Stimulated activated CD4-positive, alpha-beta T cell treated with anti-CD3 and anti-CD28 coated beads, Interleukin-15, amount 100 ng/mL, for 48 hours (primary cell): ENCODE measurements at regions not wholly inside any gene's neighbourhood (a gene's known extent, or its start where the extent isn't known, plus 50 kb on each side); places are given as distances from the start of the nearest gene placed in this dataset.
"Not testable (repeated sequence)": the region's sequence is repeated elsewhere in the genome, so short reads cannot be mapped to it uniquely, and the experiment has no call there.

Experiments
- DNase-seq, 2 donors: peaks; one replicate each; pipeline ENCODE4 v3.0.0-alpha.2; 2020; ENCODE audit warnings: low read depth in 2 of 2

DNA sequence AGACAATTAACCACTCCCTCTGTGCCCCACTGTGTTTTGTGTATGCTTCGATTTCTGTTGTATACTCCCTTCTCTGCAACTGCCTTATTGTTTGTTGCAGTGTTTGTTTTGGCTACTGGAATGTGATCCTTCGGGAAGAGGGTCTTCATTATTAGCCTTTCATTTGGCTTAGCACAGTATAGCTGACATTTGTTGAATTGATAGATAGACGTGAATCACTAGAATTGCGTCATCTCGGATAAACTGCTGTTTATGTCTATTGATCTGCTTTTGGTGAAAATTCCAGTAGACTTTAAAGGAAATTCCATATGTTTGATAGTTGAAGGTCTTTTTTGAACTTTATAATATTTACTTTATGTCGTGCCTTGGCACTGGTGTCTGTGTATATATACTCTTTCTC, 189.9 kb upstream of the EYA4 start:
- DNase-seq: no peak

DNA sequence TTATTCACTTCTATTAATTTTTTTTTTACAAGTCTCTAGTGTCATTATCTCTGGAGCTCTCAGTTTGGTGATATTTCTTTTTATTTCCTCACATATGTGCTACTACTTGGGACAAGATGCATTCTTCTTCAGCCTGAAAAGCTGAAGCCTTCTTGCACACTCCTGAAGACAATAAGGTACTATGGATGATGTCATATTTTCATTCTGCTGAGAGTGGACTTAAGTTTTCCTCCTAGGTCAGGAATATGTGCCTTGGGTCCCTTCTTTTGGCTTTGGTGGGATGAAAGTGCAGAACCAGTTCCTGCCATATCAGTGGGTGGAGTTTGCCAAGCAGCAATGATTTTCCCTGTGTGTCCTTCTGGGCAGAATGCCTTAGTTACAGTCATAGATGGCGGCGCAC, 188.7 kb upstream of the EYA4 start:
- DNase-seq: no peak

DNA sequence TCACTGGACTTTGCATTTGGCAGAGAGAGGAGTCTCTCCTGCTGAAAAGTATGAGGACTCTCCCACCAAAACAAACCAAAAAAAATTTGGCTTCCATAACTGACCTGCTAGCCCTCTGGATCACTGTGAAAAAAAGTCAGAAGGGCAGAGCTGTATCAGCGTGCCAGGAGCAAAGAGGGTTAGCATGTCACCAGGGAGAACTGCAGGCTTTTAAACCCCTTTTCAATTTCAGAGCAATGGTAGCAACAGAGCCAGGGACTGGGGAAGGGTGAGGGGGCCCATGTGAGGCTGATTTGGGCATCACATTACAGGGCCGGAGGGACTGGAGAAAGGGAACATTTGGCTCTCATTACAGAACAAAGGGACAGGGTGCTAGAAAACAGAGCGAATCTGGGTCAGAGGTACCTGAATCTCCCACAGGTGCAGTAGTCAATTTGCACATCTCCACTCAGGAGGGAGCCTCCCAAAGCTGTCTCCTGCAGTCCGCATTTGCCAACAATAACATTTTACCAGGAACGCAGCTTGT, 185.7 kb upstream of the EYA4 start:
- DNase-seq: no peak

DNA sequence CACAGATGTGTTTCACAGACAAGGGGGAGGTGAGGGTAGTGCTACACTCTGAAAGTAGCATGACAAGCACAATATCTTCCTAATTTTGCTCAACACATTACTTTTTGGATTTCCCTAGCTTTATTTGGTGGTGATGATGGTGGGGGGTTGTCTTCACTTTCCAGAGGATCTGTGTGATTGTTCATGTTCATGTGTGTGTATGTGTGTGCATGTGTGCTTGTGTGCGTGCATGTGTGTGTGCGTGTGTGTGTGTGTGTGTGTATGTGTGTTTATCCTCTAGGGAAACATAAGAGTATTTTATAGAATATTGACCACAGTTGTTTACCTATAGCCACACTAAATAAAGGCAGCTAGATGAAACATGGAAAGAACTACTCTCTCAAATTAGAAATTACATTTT, 183.8 kb upstream of the EYA4 start:
- DNase-seq: no peak

DNA sequence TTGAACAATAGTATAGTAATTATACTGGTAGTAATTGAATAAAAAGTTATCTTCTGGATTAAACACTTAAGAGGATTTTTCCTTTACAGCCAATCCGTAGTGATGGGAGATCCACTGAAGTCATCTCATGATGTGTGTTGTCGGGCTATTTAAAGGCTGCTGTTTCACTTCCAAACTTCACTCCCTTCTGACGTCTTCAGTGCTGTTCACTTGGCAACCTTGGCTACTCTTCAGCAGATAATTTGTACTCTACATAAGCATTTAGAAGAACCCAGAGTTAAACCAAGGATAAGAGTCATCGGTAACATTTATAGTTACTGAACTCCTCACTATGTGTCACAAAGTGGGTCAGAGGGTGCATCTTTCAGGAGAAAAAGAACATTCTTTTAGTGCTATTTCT, 179.1 kb upstream of the EYA4 start:
- no peak for DNase-seq

DNA sequence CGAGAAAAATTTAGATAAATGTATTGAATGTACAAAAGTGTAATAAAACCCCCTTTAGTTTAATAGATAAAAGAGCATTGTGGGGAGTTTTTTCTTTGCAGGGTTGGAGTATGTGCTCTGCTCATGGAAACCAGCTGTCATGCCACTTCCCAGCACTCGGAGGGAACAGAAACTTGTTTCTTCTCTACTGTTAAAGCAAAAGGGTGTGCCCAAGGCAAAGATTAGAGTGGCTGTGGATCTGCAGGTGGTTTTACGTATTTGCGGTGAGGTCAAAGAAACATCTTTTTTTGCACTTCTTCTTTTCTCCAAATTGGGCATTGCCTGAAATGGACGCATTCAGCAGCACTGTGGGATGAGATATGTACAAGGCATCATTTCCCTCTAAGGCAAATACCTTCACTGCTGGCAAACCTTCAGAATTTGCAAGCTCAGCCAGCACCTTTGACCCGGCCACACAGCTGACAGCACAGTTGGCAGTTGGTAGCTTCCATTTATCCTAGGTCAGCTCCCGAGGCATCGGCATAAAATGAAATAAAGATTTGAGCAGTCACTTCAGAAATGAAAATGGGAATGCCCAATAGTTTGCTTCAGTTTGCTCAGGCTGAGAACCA, 178.4 kb upstream of the EYA4 start:
- no peak for DNase-seq

DNA sequence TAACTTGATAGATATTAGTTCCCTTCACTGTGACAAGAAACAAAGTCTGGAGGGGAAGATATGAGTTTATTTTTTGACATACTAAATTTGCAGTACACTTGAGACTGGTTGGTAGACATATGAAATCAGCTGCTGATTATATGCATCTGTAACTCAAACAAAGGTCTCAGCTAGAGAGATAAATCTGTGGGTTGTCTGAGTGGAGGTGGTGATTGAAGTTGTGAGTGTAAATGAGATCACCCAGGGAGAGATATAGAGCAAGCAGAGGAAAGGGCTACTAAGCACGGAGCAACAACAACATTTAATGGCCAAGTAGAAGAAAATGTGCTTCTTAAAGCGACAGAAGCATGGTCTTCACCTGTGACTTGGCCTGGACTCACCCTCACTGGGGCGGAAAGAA, 173.2 kb upstream of the EYA4 start:
- no peak for DNase-seq

DNA sequence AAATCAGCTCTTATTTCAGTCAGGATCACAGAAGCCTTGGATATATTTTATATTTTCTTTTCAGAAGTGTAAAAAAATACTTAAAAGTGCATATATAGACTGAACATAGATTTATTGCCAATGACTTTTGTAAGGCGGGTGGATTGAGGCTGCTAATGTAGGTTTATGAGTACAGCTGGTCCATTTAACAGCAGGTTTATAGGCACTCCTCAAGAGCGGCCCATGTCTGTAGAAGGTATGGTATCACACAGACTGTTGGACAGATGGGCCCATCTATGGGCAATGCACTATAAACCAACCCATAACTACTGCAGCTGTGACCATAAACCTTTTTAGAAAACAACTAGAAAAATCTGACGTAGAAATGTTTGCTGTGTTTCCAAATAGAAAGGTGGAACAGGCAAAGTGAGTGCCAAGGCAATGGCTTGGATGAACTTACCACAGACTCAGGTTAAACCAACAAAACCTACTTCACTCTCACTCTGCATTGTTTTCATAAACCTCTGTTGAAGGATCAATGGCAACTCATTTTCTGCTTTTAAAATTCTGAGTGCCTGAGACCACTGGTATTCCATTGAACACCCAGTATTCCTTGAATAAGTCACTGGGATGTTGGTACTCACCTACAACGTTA, 170.6 kb upstream of the EYA4 start:
- DNase-seq: no peak

DNA sequence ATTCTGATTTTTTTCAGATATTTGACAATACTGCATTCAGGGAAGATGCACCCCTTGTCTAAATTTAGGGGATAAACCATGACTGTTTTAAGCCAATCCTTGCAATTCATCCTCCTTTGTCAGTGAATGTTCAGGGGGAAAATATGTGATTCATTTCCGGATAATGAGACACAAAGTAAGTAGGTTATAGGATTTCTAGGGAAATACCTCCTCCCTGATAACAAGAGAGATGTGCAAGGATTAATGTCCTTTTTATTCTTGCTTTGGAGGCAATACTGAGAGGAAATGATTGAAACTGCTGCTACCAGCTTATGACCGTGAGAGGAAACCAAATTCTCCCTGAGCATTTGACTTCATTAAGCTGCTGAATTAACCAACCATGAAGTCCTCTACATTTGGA, 161.3 kb upstream of the EYA4 start:
- no peak for DNase-seq

DNA sequence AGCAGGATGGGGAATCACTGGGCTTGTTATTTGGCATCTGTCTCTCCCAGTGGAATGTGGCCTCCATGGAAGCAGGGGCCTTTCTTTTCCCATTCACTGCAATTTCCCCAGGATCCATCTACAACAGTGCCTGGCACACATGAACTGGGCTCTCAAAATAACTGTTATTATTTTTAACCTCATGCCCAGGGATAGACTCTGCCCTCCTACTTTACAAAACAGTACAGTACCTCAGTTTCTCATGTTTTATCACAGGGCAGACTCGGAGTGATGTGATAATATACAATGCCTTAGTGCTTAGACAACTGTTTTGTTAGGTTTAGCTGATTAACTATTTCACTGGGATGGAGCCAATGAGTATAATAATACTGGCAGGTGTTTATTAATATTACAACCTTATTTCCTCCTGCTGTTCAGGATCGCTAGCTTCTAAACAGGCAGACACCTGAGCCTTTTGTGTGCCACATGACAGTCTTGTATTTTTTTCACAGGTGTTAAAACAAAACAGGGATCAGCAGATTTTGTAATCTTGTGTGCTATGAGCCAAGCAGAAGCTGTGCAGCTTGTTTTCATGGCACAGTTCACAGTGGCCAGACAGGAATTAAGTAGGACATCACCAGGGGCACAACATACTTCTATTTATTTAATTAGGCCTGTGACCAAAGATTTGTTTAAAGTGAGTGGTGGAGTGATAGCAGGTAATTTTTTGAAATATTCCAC, 157.7 kb upstream of the EYA4 start:
- no peak for DNase-seq

DNA sequence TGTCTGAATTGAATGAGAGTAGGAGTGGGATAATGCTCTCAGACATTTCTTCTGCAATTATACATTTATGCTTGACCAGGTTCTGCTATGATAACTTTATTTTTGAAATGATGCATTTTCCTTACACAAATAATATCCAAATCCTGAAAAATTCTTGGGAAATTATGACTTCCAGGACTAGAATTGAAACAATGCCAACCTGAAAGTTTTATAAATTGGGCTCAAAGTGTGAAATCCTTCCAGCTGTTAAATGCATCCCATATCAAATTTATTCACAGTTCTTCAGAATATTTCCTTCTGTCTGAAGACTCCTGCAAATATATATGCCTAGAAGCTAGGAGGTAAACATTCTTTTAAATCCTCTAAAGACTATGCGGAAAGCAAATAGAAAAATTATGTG, 155.7 kb upstream of the EYA4 start:
- no peak for DNase-seq

DNA sequence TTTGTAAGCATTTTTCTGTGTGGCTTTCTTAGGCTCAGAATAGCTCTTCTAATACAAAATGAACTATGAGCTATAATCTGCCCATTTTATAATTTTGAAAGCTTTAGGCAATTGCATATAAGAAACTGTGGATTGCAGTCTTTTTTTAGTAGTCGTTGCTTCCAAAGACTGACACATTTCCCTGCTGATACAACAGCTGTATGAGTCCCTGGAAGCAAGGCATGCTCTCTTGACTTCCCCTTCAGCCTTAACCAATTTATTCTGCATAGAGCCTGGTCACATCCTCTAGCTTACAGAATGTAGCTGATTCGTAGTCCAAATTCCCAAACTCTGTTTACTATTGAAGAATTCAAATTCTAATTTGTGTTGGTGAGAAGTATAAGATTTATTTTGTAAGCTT, 155.3 kb upstream of the EYA4 start:
- DNase-seq: no peak

DNA sequence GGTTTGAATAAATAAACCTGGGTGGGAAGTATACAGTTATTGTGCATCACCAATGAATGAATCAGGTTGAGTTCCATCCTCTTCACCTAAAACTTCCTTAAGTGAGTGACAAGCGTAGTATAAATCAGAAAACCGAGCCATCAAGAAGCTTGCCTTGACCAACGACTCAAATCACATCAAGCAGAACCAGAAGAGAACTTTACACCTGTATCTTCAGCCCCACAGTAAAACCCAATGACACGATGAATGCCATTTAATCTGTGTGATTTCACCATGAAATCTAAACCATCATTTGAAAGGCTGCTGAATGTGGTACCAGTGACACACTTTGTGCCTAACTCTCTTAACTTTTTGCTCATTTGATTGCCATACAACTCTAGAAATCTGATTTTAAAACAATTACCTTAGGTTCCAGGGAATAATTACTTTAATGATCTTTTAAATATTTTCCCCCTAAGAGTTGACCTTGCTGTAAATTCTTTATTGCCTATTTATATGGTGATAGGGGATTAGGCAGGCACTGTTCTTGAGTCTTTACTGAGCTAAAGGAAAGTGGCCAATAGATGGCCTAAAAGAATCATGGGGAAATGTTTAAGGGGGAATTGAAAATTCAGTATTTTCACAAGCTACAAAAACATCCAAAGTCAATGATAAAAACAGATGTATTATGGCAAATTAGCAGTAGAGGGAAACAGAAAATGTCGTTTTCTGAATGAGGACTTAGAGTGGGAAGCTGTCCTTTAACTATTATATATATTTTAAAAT, 152.0 kb upstream of the EYA4 start:
- DNase-seq: no peak

DNA sequence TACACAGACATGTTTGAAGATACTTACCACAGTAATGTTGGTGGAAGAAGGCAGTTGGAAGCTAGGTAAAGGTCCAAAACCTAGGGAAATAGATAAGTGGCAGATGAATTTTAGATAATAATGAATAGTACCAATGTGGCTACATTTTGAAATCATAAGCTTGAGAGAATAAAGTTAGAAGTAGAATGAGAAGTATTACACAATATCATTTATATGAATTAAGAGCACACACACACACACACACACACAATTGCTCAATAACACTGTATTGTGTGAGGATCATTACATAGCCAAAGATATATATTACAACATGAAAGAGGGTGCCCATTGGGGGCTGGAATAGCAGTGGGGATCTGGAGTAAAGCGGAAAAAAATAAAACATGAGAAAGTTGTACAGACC, 149.0 kb upstream of the EYA4 start:
- no peak for DNase-seq

DNA sequence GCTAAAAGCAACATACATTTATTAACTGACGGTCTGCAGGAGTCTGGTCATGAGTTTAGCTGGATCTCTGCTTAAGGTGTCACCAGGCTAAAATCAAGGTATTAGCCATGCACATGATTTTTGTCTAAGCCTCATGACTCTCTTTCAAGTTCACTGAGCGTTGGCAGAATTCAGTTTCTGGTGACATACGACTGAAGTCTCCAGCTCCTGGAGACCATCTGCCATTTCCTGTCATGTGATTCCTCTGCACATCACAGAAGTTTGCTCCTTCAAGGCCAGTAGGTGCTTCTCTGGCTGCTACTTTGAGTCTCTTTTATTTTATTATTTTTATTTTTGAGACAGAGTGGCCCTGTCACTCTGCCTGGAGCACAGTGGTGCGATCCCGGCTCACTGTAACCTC, 148.4 kb upstream of the EYA4 start:
- DNase-seq: no peak

DNA sequence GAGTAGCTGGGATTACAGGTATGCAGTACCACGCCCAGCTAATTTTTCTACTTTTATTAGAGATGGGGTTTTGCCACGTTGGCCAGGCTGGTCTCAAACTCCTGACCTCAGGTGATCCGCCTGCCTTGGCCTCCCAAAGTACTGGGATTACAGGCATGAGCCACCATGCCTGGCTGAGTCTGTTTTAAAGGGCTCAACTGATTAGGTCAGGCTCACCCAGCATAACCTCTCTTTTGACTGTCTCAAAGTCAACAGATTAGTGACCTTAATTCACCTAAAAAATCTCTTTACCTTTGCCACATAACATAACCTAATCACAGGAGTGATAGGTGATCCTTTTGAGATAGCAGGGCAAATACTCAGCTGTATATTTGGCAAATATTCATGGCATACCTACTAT, 147.9 kb upstream of the EYA4 start:
- DNase-seq: not testable (repeated sequence)

DNA sequence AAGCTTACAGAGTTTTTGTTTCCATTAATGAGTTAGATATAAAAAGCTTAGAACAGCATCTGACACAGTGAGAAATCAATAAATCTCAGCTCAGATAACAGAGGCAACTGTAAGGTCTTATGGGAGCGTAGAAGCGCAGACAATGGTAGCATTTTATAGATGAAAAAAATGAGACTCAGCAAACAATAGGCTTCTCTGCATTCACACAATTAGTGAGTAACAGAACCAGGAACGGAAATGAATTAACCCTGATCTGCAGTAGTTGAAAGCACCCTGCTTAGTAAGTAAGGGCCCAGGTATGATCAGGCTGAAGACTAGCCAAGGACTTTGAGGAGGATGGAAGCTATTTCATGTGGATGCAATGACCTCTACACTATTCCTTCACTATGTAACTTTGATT, 147.2 kb upstream of the EYA4 start:
- no peak for DNase-seq

DNA sequence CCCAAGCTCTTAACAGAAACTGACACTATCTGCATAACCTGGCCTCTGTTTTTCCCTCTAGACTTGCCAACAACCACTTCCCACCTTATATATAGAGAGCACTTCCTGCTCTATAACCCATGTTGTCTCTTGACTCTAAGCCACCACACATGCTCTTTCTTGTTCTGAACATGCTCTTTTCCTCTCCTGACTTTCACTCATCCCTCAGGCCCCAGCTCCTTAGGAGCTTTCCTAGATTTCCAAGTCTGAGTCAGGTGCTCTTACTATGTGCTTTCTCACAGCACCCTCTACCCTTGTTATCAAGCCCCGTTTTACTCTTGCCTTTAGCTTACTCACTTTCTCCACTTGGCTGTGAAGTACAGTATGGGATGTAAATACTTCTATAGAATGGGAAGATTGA, 143.9 kb upstream of the EYA4 start:
- no peak for DNase-seq

DNA sequence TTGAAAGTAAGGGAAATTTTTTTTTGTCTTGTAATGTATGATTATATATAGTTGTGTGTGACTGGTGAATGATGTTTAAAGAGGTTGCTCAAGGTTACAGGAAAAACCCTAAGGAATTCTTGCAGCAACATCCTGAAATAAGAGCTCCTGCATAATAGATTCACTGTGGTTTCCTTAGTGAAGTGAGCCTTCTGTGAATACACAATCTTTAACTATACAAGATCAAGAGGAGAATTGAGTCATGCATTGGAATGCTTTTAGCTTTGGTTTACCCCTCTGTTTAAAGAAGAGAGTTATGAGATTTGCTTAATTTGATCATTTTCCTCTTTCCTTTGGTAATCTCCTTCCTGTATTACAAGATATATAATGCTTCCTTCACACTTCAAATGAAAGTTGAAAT, 141.6 kb upstream of the EYA4 start:
- no peak for DNase-seq

DNA sequence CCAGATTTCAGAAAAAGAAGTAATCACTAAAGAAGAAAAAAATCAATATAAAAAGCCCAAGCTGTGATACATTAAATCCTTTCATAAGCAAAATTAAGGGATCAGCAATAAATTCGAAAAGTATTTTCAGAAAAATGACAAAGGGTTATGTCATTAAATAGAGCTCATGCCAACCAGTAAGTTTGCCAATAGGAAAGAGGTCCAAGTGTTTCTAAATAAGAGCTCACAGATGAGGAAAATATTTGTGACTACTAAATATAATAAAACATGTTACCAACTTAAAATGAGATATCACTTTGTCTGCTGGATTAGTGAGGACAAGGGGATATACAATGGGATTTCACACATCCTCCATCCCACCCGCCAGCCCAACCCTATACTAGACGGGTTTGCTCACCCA, 140.3 kb upstream of the EYA4 start:
- DNase-seq: no peak

DNA sequence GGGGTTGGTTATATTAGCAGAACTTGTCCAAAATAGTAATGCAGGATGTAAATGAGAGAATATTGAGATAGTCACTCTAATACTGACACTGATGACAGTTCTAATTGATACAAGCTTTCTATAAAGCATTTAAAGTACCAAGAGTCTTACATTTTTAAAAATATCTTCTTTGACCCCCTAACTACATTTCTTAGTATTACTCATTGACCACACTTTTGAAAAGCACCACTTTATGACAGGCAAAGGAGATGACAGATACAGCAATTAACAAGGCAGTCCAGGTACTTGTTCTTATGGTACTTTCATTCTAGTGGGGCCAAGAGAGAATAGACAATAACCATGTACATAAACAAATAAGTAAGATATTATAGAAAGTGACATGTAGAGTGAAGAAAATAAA, 139.4 kb upstream of the EYA4 start:
- DNase-seq: no peak

DNA sequence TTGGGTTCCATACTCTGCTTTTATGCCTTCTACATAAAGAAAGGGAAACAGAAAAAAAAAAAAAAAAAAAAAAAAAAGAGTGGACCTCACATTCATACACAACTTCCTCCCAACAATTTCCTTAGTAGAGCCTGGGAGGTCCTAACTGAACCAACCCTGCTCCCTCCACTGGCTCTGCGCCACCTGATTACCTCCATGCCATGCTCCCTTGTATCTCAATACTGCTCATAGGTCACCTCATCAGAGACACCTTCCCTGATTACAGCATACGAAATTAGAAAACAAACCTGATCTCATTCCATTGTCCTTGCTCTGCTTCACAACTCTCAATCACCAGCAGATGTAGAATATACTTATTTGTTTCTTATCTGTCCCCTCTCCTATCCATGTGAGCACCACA, 134.2 kb upstream of the EYA4 start:
- DNase-seq: no peak

DNA sequence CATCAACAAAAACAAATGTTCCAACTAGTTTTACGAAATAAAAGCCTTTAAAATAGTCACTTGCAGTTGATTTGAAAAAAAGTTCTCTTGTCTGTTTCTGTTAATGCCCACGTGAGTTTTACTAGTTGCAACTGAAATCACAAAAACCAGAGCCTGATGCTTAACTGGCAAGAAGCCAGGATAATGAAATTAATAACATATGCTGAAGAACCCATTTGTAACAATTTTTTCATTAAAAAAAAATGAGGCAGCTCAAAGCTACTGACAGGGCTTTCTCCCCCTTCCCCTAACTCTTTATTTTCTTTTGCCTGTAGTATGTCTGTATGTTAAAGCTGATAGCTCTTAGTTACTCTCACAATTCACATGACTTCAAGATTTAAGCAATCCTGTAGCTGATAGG, 132.7 kb upstream of the EYA4 start:
- DNase-seq: no peak
